ENCODE measurements at regions not wholly inside any gene's neighbourhood (a gene's known extent, or its start where the extent isn't known, plus 50 kb on each side); places are given as distances from the start of the nearest gene placed in this dataset.

DNA sequence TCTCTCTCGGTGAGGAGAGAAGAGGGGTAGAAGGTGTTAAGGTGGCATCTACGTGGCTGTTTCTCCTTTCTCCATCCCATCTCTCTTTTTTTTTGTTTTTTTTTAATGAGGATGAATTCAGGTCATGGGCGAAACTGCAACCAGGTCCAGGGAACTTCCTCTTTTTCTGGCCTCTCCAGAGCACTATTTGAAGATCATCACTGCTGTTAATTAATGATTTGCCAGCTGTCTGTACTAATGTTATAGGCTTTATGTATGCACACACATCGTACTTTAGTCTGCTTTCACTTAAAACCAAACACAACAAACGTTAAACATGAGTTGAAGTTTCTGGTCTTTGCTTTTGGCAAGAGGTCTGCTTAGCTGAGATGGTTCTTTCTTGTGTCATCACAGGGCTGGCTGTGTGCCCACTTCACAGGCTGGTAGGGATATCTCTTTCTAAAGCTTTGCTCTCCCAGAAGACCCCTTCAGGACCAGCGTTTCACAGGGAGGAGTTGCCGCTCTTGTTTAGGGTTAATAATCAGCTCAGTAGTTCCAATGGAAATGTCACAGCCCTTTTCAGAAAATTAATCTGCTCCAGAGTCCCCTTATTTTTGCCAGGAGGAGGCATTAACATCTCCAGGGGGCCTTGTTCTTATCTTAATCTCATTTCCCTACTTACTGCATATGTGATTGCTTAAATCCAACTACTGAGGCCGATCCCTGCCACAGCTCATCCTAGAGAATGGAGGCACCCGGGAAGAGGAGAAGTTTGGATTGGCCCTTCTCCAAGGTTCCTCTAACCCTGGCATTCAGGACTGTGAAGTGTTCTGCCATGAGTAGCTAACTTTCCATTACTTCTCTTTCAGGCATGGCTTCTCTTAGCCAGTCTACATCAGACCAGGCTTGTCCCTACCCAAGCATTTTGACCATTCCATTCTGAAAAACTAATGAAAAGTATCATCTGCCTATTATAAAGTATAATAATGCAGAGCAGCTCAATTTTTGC, 273.9 kb upstream of the NFE2L3 start:
- DNase-seq = no peak
- TF ChIP-seq GATA1 (IDR thresholded peaks at IDR 0.05; ENCODE audit: low read depth, low read length) (no peak), POLR2A (IDR thresholded peaks at IDR 0.05; ENCODE audit: low read length) (no peak)

- DNase-seq = no peak
- TF ChIP-seq GATA1 (IDR thresholded peaks at IDR 0.05; ENCODE audit: low read depth, low read length) (no peak), POLR2A (IDR thresholded peaks at IDR 0.05; ENCODE audit: low read length) (no peak)
Measured at GRCh38 chr7:25879799-25880198, 272.2 kb upstream of the NFE2L3 start.

DNA sequence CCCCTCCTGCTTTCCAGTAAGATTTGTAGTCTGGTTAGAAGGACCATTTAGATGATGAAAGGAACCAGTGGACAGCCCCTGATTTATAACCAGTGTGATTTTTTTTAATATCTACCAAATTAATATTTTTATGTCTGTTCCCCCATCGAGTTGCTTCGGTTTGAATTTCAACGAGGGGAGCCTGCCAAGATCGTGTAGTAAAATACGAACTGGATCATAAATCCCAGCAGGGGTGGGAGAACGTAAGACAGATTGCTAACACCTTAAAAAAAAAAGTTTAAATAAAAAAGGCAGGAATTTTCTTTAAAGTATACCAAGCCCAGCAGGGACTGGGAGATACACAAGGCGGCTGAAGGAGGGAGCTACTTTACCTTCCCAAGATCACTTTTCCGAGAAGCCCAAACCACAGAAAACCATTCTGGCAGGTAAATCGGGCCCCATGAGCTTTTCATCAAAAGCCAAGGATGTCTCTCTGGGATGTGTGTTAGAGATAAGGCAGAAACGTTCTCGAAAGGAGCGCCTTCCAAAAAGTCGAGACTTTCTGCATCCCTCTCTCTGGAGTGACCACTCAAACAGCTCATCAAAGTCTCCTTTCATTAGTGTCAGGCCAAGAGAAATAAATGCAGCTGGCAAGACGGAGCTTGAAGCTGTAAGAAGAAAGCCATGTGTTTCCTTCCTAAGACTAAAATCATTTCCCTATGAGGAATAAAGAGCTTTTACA, 270.5 kb upstream of the NFE2L3 start:
- TF ChIP-seq POLR2A (IDR thresholded peaks at IDR 0.05; ENCODE audit: low read length) (no peak), GATA1 (IDR thresholded peaks at IDR 0.05; ENCODE audit: low read depth, low read length) (no peak)

GRCh38 chr7:25882151-25882773, 269.7 kb upstream of the NFE2L3 start:
- no peak for DNase-seq
- TF ChIP-seq GATA1 (IDR thresholded peaks at IDR 0.05; ENCODE audit: low read depth, low read length) (no peak), POLR2A (IDR thresholded peaks at IDR 0.05; ENCODE audit: low read length) (no peak)

More for the DNA sequence above, 270.5 kb upstream of the NFE2L3 start:
- no peak for DNase-seq

- DNase-seq = no peak
- TF ChIP-seq POLR2A (IDR thresholded peaks at IDR 0.05; ENCODE audit: low read length) (no peak), GATA1 (IDR thresholded peaks at IDR 0.05; ENCODE audit: low read depth, low read length) (no peak)
Measured at GRCh38 chr7:25884265-25884828, 267.7 kb upstream of the NFE2L3 start.

DNA sequence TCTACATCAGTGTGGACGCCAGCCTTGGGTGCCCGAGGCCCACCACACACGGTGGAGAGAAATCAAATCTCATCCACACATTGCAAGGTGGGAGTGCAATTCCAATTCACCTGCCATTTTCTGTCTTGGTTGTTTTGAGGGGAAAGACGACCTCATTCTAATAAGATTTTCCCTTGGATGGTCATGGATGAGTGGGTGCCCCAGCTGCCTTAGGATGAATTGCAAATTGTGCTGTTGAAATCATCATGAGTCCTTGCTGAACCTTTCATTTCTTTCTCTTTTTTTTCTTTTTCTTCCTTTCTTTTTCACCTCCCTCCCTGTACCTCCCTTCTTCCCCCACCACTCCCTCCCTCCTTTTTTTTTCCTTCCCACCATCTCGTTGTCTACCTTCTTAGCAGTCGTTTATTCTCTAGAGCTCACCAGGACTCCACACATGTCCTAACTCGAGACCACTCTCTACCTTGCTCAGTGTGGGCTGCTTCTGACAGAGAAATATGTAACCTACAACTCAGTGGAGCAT, 266.9 kb upstream of the NFE2L3 start:
- DNase-seq = no peak
- TF ChIP-seq GATA1 (IDR thresholded peaks at IDR 0.05; ENCODE audit: low read depth, low read length) (no peak), POLR2A (IDR thresholded peaks at IDR 0.05; ENCODE audit: low read length) (no peak)

DNA sequence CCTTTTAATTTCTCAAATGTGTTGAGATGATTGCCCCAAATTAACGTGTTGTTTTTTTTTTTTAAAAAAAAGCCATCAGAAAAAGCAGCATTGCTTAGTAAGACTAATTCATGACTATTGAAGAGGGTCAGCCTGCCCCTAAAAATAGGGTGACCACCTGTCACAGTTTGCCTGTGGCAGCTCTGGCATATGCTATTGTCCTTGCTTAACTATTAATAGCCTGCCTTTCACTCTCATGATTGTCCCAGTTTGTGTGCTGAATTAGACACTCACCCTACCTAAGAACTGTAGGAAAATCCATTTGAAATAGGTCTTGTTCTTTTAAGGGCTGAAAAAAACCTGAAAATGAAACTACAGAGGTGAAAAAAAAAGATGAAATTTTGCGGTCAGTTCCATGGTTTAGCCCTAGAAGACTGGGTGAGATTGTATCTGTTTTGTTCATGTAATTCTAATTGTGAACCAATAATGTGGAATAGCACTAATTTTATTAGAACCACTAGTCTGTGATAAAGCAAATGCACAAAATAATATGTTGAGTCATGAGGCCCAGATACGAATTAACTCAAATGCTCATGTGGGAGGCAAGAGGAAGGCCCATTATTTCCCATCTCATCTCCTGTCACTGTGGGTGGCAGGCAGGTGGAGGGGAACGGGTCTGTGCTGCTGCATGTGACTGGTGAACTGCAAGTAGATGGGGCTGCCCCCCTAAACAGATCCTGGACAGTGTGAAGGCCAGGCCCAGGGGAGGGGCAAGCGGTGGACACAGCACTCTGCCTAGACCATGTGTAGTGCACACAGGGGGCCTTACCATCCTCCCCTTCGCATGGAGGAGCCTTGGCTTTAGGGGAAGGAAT, 265.4 kb upstream of the NFE2L3 start:
- no peak for DNase-seq
- TF ChIP-seq GATA1 (IDR thresholded peaks at IDR 0.05; ENCODE audit: low read depth, low read length) (no peak), POLR2A (IDR thresholded peaks at IDR 0.05; ENCODE audit: low read length) (no peak)

DNA sequence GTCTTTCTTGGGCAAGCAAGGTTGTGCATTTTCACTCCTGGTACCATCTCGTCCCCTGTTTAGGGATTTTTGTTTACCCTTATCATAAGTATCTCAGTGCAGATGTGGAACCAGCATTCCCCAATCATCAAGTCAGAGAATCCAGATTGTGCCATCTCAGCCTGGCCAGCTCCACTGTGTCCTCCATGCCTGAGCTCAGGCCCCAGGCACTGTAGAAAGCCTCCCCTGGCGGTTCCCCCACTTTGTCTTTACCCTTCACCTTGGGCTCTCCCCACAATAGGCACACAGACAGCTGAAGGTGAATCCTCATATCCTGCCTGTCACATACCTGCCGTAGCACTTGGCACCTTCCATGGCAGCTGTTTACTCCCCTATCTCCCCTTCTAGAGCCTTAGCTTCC, 264.7 kb upstream of the NFE2L3 start:
- no peak for TF ChIP-seq GATA1 (IDR thresholded peaks at IDR 0.05; ENCODE audit: low read depth, low read length)
- TF ChIP-seq POLR2A (IDR thresholded peaks at IDR 0.05; ENCODE audit: low read length) = no peak
- no peak for DNase-seq

GRCh38 chr7:25887795-25888559, 264.0 kb upstream of the NFE2L3 start:
- DNase-seq = no peak
- no peak for TF ChIP-seq GATA1 (IDR thresholded peaks at IDR 0.05; ENCODE audit: low read depth, low read length)
- no peak for TF ChIP-seq POLR2A (IDR thresholded peaks at IDR 0.05; ENCODE audit: low read length)

DNA sequence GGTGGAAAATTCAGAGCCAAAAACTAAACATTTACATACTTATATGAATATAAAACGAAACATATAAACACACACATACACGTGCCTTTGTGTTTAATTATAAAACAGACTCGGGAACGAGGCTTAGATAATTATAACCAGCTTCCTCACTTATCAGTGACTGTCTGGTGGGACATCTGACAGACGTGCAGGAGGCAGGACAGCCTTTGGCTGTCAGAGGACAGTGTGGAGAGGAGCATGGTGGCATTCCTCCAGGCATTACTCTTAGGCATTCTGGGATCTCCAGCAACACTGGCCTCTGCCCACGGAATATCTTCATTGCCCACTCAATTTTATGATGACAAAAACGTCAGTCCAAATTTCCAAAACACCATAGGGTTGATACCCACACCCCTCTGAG, 262.2 kb upstream of the NFE2L3 start:
- DNase-seq = no peak
- no peak for TF ChIP-seq POLR2A (IDR thresholded peaks at IDR 0.05; ENCODE audit: low read length)
- TF ChIP-seq GATA1 (IDR thresholded peaks at IDR 0.05; ENCODE audit: low read depth, low read length) = no peak

DNA sequence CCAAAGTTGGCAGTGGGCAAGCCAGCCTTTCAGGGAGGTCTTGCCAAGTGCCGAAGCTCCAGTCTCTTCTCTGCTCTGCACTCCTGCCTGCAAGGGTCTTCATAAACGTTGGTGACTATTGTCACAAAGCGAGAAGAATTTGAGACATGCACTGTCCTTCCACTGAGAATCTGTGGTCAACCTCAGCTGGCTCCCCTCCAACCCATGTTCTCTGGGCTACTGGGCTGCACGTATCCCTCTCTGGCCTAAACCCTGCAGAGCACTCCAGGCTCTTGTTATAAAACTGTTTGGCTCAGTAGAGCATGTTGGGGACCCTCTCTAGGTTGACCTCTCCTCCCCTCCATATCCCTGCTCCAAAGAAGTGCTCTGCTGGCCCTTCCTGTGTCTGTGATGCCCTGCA, 260.4 kb upstream of the NFE2L3 start:
- no peak for TF ChIP-seq POLR2A (IDR thresholded peaks at IDR 0.05; ENCODE audit: low read length)
- TF ChIP-seq GATA1 (IDR thresholded peaks at IDR 0.05; ENCODE audit: low read depth, low read length) = no peak

DNA sequence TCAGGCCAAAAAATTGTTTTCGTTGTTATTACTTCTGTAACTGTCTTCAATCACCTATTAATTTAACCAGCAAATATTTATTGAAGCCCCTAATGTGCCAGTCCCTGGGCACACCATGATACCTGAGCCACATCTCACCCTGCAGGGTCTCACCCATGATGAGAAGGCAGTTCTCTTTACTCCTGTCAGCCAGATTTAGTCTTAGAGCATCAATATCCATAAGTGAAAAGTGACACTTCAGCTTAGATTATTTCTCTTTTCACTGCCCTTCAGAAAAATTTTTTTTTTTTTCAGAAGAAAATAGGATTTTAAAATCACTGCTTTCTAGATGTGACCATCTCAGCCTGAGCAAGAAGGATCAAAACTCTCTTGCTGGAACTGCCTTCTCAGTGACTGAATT, 258.6 kb upstream of the NFE2L3 start:
- no peak for TF ChIP-seq GATA1 (IDR thresholded peaks at IDR 0.05; ENCODE audit: low read depth, low read length)
- no peak for TF ChIP-seq POLR2A (IDR thresholded peaks at IDR 0.05; ENCODE audit: low read length)
- no peak for DNase-seq

More for the DNA sequence above, 260.4 kb upstream of the NFE2L3 start:
- no peak for DNase-seq

Measured in erythroblast (primary cell).